Stimulated activated CD4-positive, alpha-beta T cell treated with anti-CD3 and anti-CD28 coated beads, TNF-alpha, amount 100 ng/mL, for 4 hours (primary cell): ENCODE measurements at regions not wholly inside any gene's neighbourhood (a gene's known extent, or its start where the extent isn't known, plus 50 kb on each side); places are given as distances from the start of the nearest gene placed in this dataset.

Experiments
- DNase-seq, 3 experiments: peaks; one replicate each; pipeline ENCODE4 v3.0.0-alpha.2; 2020; ENCODE audit warnings: low read depth in 3 of 3

DNA sequence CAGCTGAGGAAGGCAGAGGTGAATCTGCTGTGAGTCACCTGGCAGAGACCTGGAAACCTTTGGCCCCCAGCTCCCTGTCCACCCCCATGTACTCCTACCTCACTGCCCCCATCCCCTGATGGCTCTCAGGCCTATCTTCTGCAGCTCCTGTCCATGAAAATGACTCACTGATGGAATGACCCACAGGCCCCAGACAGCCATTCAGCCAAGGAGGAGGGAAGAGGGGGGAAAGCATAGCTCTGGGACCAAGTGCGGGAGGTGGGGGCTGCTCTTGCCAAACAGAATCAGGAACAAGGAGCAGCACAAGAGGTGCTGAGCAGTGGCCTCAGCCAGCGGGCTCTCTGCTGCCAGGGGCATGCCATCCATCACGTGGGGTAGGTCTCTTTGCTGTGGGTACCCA, 111.4 kb upstream of the C1QTNF9B start:
- no peak for DNase-seq

GRCh38 chr13:24011266-24011665, 114.0 kb upstream of the C1QTNF9B start:
- no peak for DNase-seq

DNA sequence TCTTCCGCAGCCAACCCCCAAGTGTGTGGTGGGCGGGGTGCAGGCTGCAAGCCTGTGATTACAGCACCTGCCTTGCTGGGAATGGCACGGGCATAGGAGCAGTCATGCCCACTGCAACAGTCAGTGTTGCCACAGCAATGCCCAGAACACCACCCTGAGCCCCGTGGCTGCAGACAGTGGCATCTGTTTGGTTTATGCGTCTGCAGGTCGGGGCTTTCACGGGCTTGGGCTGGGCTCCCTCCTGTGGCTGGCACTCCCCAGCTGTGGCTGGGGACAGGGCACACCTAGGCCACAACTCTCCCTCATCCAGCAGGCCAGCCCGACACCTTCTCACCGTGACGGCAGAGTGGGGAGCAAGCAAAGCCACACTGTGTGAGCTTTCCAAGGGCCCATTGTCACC, 115.3 kb upstream of the C1QTNF9B start:
- no peak for DNase-seq

GRCh38 chr13:24013189-24013588, 115.9 kb upstream of the C1QTNF9B start:
- DNase-seq = no peak

- DNase-seq = no peak
These were observed 118.7 kb upstream of the C1QTNF9B start for GRCh38 chr13:24016046-24016445.

DNA sequence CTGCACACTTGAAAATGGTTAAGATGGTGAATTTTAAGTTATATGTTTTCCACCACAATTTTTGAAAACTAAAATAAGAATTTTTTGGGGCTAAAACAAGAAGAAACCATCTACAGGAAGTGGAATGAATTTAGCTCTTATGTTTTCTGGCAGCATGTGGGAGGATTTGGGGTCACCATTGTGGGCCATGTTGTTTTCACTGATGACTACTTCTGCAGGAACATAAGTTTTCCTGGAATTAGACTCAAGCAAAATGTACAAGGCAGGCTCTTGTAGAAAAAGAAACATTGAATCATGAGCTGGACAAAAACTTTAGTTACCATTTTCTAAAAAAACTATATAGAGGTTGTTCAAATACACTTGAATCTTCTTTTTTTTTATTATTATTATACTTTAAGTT, 125.3 kb upstream of the C1QTNF9B start:
- no peak for DNase-seq

GRCh38 chr13:24023073-24023472, 125.8 kb upstream of the C1QTNF9B start:
- DNase-seq = no peak

DNA sequence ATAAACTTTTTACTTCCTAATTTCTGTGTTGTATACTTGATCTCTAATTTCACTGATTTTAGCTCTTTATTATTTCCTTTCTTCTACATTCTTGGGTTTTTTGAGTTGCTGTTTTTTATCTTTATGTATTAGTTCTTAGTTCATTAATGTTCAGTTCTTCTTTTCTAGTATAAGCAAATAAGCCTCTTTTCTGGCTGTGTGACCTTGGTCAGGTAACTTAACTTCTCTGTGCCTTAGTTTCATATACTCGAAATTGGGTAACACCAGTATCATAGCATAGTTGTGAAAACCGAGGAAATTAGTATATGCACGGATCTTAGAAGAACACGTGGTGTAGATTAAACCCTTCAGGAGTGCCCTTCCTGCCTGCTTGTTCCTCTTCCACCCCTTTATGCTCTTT, 130.2 kb upstream of the C1QTNF9B start:
- no peak for DNase-seq

DNA sequence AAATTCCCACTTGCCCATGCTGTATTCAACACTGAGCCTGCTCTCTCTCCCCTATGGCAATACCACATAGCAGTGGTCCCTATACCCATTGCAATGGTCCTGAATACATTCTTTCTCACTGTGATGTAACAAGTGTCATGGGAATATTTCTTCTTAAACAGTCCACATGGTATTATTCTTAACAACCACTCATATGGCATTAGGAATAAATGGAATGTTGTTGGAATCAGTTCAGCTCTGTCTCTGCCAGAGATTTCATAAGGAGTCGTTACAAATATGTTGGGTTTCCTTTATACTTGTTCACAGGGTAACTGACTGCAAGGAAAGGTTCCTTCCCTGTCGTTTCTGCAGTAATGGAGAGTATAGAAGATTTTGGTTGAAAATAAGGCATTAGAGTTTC, 128.3 kb upstream of the SPATA13 start:
- DNase-seq = no peak

- no peak for DNase-seq
These were observed 127.8 kb upstream of the SPATA13 start for GRCh38 chr13:24032674-24033073.

GRCh38 chr13:24033527-24034302, 126.8 kb upstream of the SPATA13 start:
- no peak for DNase-seq

GRCh38 chr13:24035411-24035810, 125.1 kb upstream of the SPATA13 start:
- no peak for DNase-seq

DNA sequence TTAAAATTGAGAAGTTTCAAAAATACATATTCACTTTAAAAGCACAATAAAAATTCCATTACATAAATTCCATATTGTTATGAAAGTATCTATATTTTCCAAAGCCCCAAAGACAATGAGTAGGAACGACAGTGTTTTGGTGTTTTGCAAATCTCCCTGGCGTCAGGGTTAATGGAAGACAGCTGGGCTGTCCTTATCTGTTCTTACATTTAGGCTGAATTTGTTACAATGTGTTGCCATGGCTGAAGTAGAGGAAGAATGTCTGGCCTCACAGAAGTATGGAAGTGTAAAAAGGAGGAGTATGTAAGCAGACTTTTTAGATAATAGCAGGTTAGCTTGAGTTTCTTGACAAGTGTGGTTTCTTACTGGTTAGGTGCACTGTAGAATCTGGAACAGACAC, 124.4 kb upstream of the SPATA13 start:
- DNase-seq = no peak

DNA sequence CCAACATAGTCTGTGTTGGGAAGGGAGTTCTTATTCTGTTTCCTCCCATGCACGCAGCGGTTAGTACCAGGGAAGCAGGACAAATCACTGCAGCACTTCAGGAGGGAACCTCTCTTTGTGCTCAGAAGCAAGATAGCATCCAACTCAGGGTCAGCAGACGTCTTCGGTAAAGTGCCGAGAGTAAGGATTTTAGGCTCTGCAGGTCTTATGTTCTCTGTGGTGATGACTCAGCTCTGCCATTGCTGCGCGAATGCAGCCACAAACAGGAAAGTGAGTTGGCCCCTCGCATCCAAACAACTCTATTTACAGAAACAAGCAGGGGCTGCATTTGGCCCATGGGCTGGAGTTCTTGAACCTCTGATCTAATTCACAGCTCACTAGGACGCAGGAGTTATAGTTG, 122.1 kb upstream of the SPATA13 start:
- no peak for DNase-seq

DNA sequence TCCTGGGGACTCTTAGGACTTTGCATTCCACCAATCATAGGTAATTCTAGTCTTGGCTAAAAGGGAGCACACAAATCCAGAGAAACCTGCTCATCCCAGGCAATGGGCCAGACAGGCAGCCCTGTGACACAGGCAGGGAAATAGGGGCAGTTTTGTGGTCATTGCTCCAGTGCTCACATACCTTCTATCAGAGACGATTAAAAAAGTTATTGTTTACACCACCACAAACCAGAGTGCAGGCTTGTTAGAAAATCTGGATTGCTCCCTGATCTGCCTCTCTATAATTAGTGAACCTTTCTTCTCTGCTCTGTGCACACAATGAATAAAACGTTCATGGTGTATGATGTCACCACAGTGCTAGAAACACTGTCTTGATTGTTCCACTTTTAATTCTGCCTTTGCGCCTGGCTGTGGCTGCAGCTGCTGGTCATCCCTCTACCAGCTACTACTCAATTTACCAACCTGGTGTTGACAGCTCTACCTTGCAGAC, 121.6 kb upstream of the SPATA13 start:
- no peak for DNase-seq

GRCh38 chr13:24039621-24040475, 120.7 kb upstream of the SPATA13 start:
- DNase-seq = no peak

GRCh38 chr13:24040835-24041234, 119.7 kb upstream of the SPATA13 start:
- DNase-seq = no peak

- DNase-seq = no peak
These were observed 118.8 kb upstream of the SPATA13 start for GRCh38 chr13:24041651-24042225.

DNA sequence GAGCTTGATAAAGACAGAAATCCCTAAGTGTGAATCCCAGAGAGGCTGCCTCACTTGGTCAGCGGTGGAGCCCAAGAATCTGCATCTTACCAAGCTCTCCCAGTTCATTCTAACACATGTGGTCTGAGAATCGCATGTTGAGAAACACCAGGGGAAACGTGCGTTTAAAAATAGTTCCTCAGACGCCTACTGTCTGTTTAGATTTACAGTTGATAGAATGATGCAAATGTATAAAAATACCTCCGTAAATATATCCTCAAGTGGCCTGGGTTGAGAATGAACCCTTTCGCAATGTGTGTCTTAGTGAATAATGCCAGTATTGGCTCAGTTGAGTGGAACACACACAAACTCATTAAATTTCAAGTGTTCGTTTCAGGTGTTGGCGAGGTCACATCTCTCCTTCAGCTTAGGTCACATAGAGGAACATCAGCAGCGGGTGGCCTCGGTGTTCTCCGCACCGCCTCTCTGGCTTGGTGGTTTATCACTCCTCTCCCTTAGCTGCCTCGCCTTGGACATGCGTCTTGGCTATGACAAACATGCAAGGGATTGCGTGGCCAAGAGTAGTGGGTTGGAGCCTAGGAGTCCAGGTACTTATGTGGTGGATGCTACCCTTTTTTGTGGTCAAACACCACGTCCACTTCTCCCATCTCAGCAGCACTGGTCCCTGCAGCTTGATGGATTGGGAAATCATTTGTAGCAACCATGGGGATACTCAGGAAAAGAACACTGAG, 117.6 kb upstream of the SPATA13 start:
- DNase-seq = no peak

DNA sequence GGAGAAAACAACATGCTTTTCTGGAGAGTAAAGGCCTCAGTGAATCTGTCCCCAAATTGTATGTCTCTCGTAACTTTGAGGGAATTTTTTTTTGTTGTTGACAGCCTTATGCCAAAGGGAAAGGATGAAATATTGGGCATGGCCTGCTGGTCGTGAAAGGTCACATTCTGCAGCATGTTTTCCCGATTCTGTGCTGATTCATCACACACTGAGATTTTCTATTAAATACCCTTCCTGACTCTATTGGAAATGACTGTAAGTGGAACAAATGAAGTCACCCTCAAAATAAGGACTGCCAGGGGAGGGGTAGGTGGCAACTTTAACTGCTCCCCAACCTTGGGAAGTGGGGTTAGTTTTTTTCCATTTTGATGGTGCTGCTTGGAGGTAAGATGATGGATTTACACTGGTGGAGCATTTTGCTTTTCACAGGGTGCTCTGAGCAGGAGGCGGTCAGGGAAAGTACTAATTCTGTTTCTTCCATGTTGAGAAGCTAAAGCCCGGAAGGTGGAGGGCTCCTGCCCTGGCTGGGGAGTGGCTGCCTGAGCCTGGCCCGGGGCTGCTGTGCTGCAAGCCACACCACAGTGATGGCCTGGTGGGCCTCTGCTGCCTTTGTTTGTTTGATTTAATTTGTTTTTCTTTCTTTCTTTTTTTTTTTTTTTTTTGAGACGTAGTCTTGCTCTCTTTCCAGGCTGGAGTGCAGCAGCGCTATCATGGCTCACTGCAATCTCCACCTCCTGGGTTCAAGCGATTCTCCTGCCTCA, 116.8 kb upstream of the SPATA13 start:
- no peak for DNase-seq

DNA sequence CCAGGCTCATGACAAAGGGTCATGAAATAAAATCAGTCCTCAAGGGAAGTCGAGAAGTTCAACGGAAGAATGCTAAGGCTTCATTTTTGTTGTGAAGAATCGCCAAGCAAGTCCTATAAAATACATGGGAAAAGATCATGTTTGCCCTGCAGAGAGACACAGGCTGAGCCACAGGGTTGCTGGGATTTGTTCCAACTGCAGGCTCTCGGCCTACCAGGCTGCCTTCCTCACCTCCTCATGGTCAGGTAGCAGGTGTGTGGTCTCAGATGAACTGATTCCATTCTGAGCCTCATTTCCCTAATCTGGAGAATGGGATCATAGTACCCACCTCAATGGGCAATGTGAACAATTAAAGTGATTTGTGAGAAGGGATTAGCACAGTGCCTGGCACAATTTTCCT, 114.9 kb upstream of the SPATA13 start:
- no peak for DNase-seq
